ENCODE measurements at regions not wholly inside any gene's neighbourhood (a gene's known extent, or its start where the extent isn't known, plus 50 kb on each side); places are given as distances from the start of the nearest gene placed in this dataset.
"Not testable (repeated sequence)": the region's sequence is repeated elsewhere in the genome, so short reads cannot be mapped to it uniquely, and the experiment has no call there.

- Histone ChIP-seq H3K4me2 (ENCODE audit: insufficient read depth, low read length) (no peak overlapping the region), H3K27ac (ENCODE audit: insufficient read depth, low read depth, low read length) (no peak overlapping the region), H4K20me1 (replicated peaks; ENCODE audit: control insufficient read depth, extremely low read depth, insufficient read depth, low read length) (no peaks in the 10 kb centered on the region), H3K9me1 (replicated peaks; ENCODE audit: control insufficient read depth, extremely low read depth, insufficient read depth, low read length) (no peaks in the 10 kb centered on the region), H3K36me3 (ENCODE audit: control insufficient read depth in 2 of 2, extremely low read depth in 1 of 2, insufficient read depth in 2 of 2, low read length in 2 of 2) (no peaks in the 10 kb centered on the region), H3K9ac (replicated peaks; ENCODE audit: extremely low read depth, insufficient read depth, low read length) (no peak overlapping the region), H3K4me3 (replicated peaks in 1 of 3; ENCODE audit: insufficient read depth in 1 of 3, low read depth in 1 of 3, low read length in 3 of 3) (no peak overlapping the region), H3K4me1 (ENCODE audit: control insufficient read depth, extremely low read depth, insufficient read depth, low read length) (no peaks in the 10 kb centered on the region), H3K79me2 (ENCODE audit: control insufficient read depth, insufficient read depth, low read length) (no peaks in the 10 kb centered on the region), H3K27me3 (ENCODE audit: control insufficient read depth in 2 of 2, insufficient read depth in 2 of 2, low read length in 2 of 2) (no peaks in the 10 kb centered on the region), H3K9me3 (replicated peaks; ENCODE audit: control insufficient read depth, insufficient read depth, low read length) (peaks cover 2% of the 10 kb centered on the region), H2AFZ (ENCODE audit: low read depth, low read length) (no peak overlapping the region)
- FAIRE-seq (no peak), DNase-seq (ENCODE audit: low read depth, low spot score) (no peak)
- ChIA-PET POLR2A (no interaction called here), CTCF (no interaction called here)
- intact Hi-C loops (cut with micrococcal nuclease) (no loop called here), dilution Hi-C loops (cut with MboI; ENCODE audit: extremely low pct_ligation_motif_present, low sequenced_read_pairs) (no loop called here)
- no peak for TF ChIP-seq MYC (IDR thresholded peaks at IDR 0.05; ENCODE audit: low read depth, low read length)
- no peak for TF ChIP-seq POLR2A (IDR thresholded peaks at IDR 0.05; ENCODE audit: low read depth, low read length)
- no peak for TF ChIP-seq FOS (IDR thresholded peaks at IDR 0.05; ENCODE audit: borderline replicate concordance, insufficient read depth, low read length)
- TF ChIP-seq GATA2 (IDR thresholded peaks at IDR 0.05; ENCODE audit: insufficient read depth, insufficient read length, low read depth, low read length): no peak
- TF ChIP-seq MAX (IDR thresholded peaks at IDR 0.05; ENCODE audit: insufficient read depth, insufficient read length): no peak
- no peak for TF ChIP-seq EZH2 (IDR thresholded peaks at IDR 0.05; ENCODE audit: borderline replicate concordance, low read depth, low read length, severe bottlenecking)
- TF ChIP-seq JUN (IDR thresholded peaks at IDR 0.05; ENCODE audit: borderline replicate concordance, insufficient read depth, insufficient read length, low read depth): no peak
- TF ChIP-seq POLR2AphosphoS5 (IDR thresholded peaks at IDR 0.05; ENCODE audit: insufficient read depth, low read depth, low read length): no peak
- TF ChIP-seq CTCF (IDR thresholded peaks at IDR 0.05; ENCODE audit: extremely low read depth in 1 of 2, insufficient read depth in 1 of 2, low read depth in 1 of 2, low read length in 2 of 2): no peak
- BruUV-seq (replicated peaks): no TSS peak
These were observed 582.9 kb upstream of the RBFOX1 start for GRCh38 chr16:6749698-6750097.

- H3K9me3 ChIP-seq (replicated peaks; ENCODE audit: control insufficient read depth, insufficient read depth, low read length); POLR2A ChIA-PET; H3K4me2 ChIP-seq (ENCODE audit: insufficient read depth, low read length); CTCF ChIA-PET; H4K20me1 ChIP-seq (replicated peaks; ENCODE audit: control insufficient read depth, extremely low read depth, insufficient read depth, low read length); H3K27ac ChIP-seq (ENCODE audit: insufficient read depth, low read depth, low read length); intact Hi-C loops (cut with micrococcal nuclease); BruUV-seq (replicated peaks); DNase-seq (ENCODE audit: low read depth, low spot score); FAIRE-seq; H3K9me1 ChIP-seq (replicated peaks; ENCODE audit: control insufficient read depth, extremely low read depth, insufficient read depth, low read length); H3K4me3 ChIP-seq (replicated peaks in 1 of 3; ENCODE audit: insufficient read depth in 1 of 3, low read depth in 1 of 3, low read length in 3 of 3); H3K27me3 ChIP-seq (ENCODE audit: control insufficient read depth in 2 of 2, insufficient read depth in 2 of 2, low read length in 2 of 2); H2AFZ ChIP-seq (ENCODE audit: low read depth, low read length); H3K9ac ChIP-seq (replicated peaks; ENCODE audit: extremely low read depth, insufficient read depth, low read length); H3K4me1 ChIP-seq (ENCODE audit: control insufficient read depth, extremely low read depth, insufficient read depth, low read length); dilution Hi-C loops (cut with MboI; ENCODE audit: extremely low pct_ligation_motif_present, low sequenced_read_pairs); H3K36me3 ChIP-seq (ENCODE audit: control insufficient read depth in 2 of 2, extremely low read depth in 1 of 2, insufficient read depth in 2 of 2, low read length in 2 of 2); H3K79me2 ChIP-seq (ENCODE audit: control insufficient read depth, insufficient read depth, low read length): not testable (repeated sequence)
These were observed 596.3 kb upstream of the RBFOX1 start for GRCh38 chr16:6736302-6736701.
